SK-N-SH (cell line): ENCODE measurements at regions not wholly inside any gene's neighbourhood (a gene's known extent, or its start where the extent isn't known, plus 50 kb on each side); places are given as distances from the start of the nearest gene placed in this dataset.

Experiments
- CTCF ChIA-PET: fragments of 300-600, 350-600 bp; formaldehyde crosslinking; extraction: SDS; loops from one replicate; lab custom pipeline; 2021; lab: Yijun Ruan, JAX
- POLR2A ChIA-PET: fragments of 350-600 bp; sonication (Branson Sonifier 250); formaldehyde crosslinking; extraction: SDS; loops from one replicate; lab custom pipeline; 2020; ENCODE audit warnings: antibody characterized with exemption, inconsistent platforms; lab: Yijun Ruan, JAX
- DNase-seq: peaks from one replicate; pipeline ENCODE4 v3.0.0; 2012
- H2AFZ ChIP-seq: fragments of 200-600 bp; sonication (generic); 2 replicates; pipeline ENCODE4 v1.8.1; 2016; ENCODE audit warnings: antibody characterized with exemption, mild to moderate bottlenecking, low read depth
- H3F3A ChIP-seq: fragments of 200-600 bp; sonication (generic); replicated peaks from 2 replicates; pipeline ENCODE3; 2016; ENCODE audit warnings: antibody characterized with exemption, mild to moderate bottlenecking; ENCODE audit not compliant: insufficient read depth
- H3K27ac ChIP-seq, 2 experiments: fragments of 200-500 bp in 1 of 2; fragments of 200-600 bp in 1 of 2; sonication (Bioruptor generic) in 1 of 2; sonication (generic), shearing (Covaris generic) in 1 of 2; 2 replicates each; pipeline versions ENCODE4 v1.5.1 to v1.6.1; 2014 to 2016; ENCODE audit warnings: low read depth in 2 of 2, inconsistent platforms in 1 of 2, low read length in 1 of 2, mild to moderate bottlenecking in 1 of 2, mixed read lengths in 1 of 2
- H3K27me3 ChIP-seq: fragments of 200-600 bp; sonication (generic), shearing (Covaris generic); 2 replicates; pipeline ENCODE4 v1.6.1; 2016; ENCODE audit warnings: mixed run types; ENCODE audit not compliant: insufficient read depth
- H3K36me3 ChIP-seq, 2 experiments: fragments of 200-500 bp in 1 of 2; fragments of 200-600 bp in 1 of 2; sonication (Bioruptor generic) in 1 of 2; sonication (generic) in 1 of 2; replicated peaks in 1 of 2; 2 replicates each; pipeline versions ENCODE3 to v1.5.1; 2014 to 2016; ENCODE audit warnings: low read length in 1 of 2, mild to moderate bottlenecking in 1 of 2; ENCODE audit not compliant: insufficient read depth in 2 of 2, control insufficient read depth in 1 of 2
- H3K4me1 ChIP-seq, 2 experiments: fragments of 200-500 bp in 1 of 2; fragments of 200-600 bp in 1 of 2; sonication (Bioruptor generic) in 1 of 2; sonication (generic), shearing (Covaris generic) in 1 of 2; 2 replicates each; pipeline versions ENCODE4 v1.5.1 to v1.6.1; 2014 to 2016; ENCODE audit warnings: low read depth in 1 of 2, low read length in 1 of 2, mixed run types in 1 of 2; ENCODE audit not compliant: insufficient read depth in 2 of 2, control insufficient read depth in 1 of 2
- H3K4me2 ChIP-seq: fragments of 200-600 bp; sonication (generic), shearing (Covaris generic); 2 replicates; pipeline ENCODE4 v1.6.1; 2017; ENCODE audit warnings: mixed run types
- H3K4me3 ChIP-seq, 2 experiments: fragments of 200-500 bp in 1 of 2; fragments of 200-600 bp in 1 of 2; sonication (Bioruptor generic) in 1 of 2; sonication (generic), shearing (Covaris generic) in 1 of 2; 2 replicates each; pipeline versions ENCODE4 v1.5.1 to v1.8.1; 2014 to 2016; ENCODE audit warnings: low read depth in 2 of 2, inconsistent platforms in 1 of 2, low read length in 1 of 2, mild to moderate bottlenecking in 1 of 2, mixed read lengths in 1 of 2, moderate library complexity in 1 of 2
- H3K79me2 ChIP-seq: fragments of 200-600 bp; sonication (generic); 2 replicates; pipeline ENCODE4 v1.8.1; 2017; ENCODE audit warnings: mild to moderate bottlenecking; ENCODE audit not compliant: insufficient read depth
- H3K9ac ChIP-seq: fragments of 200-600 bp; sonication (generic); 2 replicates; pipeline ENCODE4 v1.6.1; 2017; ENCODE audit warnings: mixed run types
- H3K9me2 ChIP-seq: fragments of 200-600 bp; sonication (generic); 2 replicates; pipeline ENCODE4 v1.6.1; 2017; ENCODE audit warnings: mixed run types
- H3K9me3 ChIP-seq: fragments of 200-600 bp; sonication (generic); 2 replicates; pipeline ENCODE4 v1.6.1; 2017; ENCODE audit warnings: mixed run types, mild to moderate bottlenecking, moderate library complexity
- H4K20me1 ChIP-seq: fragments of 200-600 bp; sonication (generic); 2 replicates; pipeline ENCODE4 v1.6.1; 2017; ENCODE audit warnings: mild to moderate bottlenecking, mixed run types; ENCODE audit not compliant: insufficient read depth
- CHD2 ChIP-seq: fragments of 150-350 bp; IDR thresholded peaks from 2 replicates; pipeline ENCODE4 v1.6.1; 2018; ENCODE audit warnings: low read length; ENCODE audit not compliant: partially characterized antibody
- CTCF ChIP-seq: fragments of 200-600 bp; sonication (generic); IDR thresholded peaks from 2 replicates; pipeline ENCODE4 v1.6.1; 2017; ENCODE audit warnings: antibody characterized with exemption, mild to moderate bottlenecking, moderate library complexity
- ELF1 ChIP-seq: IDR thresholded peaks from 2 replicates; pipeline ENCODE4 v1.4.0; 2012
- EP300 ChIP-seq, 2 experiments: IDR thresholded peaks; 2 replicates each; pipeline versions ENCODE4 v1.4.0 to v1.6.1; 2012; ENCODE audit warnings: borderline replicate concordance in 1 of 2, low read depth in 1 of 2, low read length in 1 of 2
- FOSL2 ChIP-seq: IDR thresholded peaks from 2 replicates; pipeline ENCODE4 v1.4.0; 2012; ENCODE audit warnings: low read depth, mild to moderate bottlenecking, moderate library complexity, borderline replicate concordance
- FOXM1 ChIP-seq: IDR thresholded peaks from 2 replicates; pipeline ENCODE4 v1.4.0; 2012; ENCODE audit warnings: low read depth, mild to moderate bottlenecking
- GABPA ChIP-seq: IDR thresholded peaks from 2 replicates; pipeline ENCODE4 v1.4.0; 2012; ENCODE audit warnings: low read depth, mild to moderate bottlenecking
- IRF3 ChIP-seq: fragments of 150-350 bp; IDR thresholded peaks from 2 replicates; pipeline ENCODE4 v1.6.1; 2016; ENCODE audit warnings: mild to moderate bottlenecking, low read depth, low read length
- JUND ChIP-seq: IDR thresholded peaks from 2 replicates; pipeline ENCODE4 v1.4.0; 2012
- MAX ChIP-seq: IDR thresholded peaks from 2 replicates; pipeline ENCODE4 v1.4.0; 2012; ENCODE audit warnings: low read depth
- MXI1 ChIP-seq: IDR thresholded peaks from 2 replicates; pipeline ENCODE4 v1.6.1; 2012; ENCODE audit warnings: mild to moderate bottlenecking, low read depth, low read length, improper control_type of control experiment
- NFIC ChIP-seq: IDR thresholded peaks from 2 replicates; pipeline ENCODE4 v1.4.0; 2012; ENCODE audit warnings: borderline replicate concordance
- NRF1 ChIP-seq: IDR thresholded peaks from 2 replicates; pipeline ENCODE4 v1.6.1; 2012; ENCODE audit warnings: low read depth, mild to moderate bottlenecking, low read length
- PBX3 ChIP-seq: IDR thresholded peaks from 2 replicates; pipeline ENCODE4; 2012
- RAD21 ChIP-seq: IDR thresholded peaks from 2 replicates; pipeline ENCODE4 v1.6.1; 2012; ENCODE audit warnings: mild to moderate bottlenecking, low read length
- RCOR1 ChIP-seq: fragments of 150-350 bp; IDR thresholded peaks from 2 replicates; pipeline ENCODE4 v1.6.1; 2017; ENCODE audit warnings: antibody characterized with exemption, low read length
- RFX5 ChIP-seq: IDR thresholded peaks from 2 replicates; pipeline ENCODE4 v1.6.1; 2012; ENCODE audit warnings: mild to moderate bottlenecking, improper control_type of control experiment, low read length
- SIN3A ChIP-seq: IDR thresholded peaks from 2 replicates; pipeline ENCODE4 v1.6.1; 2012; ENCODE audit warnings: low read depth, mild to moderate bottlenecking, low read length, moderate library complexity, borderline replicate concordance
- SMC3 ChIP-seq: IDR thresholded peaks from 2 replicates; pipeline ENCODE4 v1.6.1; 2012; ENCODE audit warnings: low read depth, low read length, improper control_type of control experiment
- TAF1 ChIP-seq: IDR thresholded peaks from 2 replicates; pipeline ENCODE4 v1.6.1; 2012; ENCODE audit warnings: low read depth, mild to moderate bottlenecking, low read length, moderate library complexity, borderline replicate concordance
- TCF12 ChIP-seq: IDR thresholded peaks from 2 replicates; pipeline ENCODE4 v1.4.0; 2012
- TEAD4 ChIP-seq: IDR thresholded peaks from 2 replicates; pipeline ENCODE4 v1.4.0; 2012; ENCODE audit warnings: mild to moderate bottlenecking, borderline replicate concordance; ENCODE audit not compliant: insufficient read depth
- YY1 ChIP-seq: IDR thresholded peaks from 2 replicates; pipeline ENCODE4 v1.4.0; 2012; ENCODE audit warnings: low read depth, mild to moderate bottlenecking
- WGBS: methylation state at CpG from one replicate; pipeline ENCODE4 v1.1.6; 2017; ENCODE audit warnings: low lambda C conversion rate; 5-methylcytosine and 5-hydroxymethylcytosine counted together

GRCh38 chr12:61998791-61999190, 261.4 kb upstream of the USP15 start:
- Histone ChIP-seq H3K9me3 (no peaks in the 10 kb centered on the region), H3K79me2 (no peaks in the 10 kb centered on the region), H2AFZ (no peak overlapping the region), H3F3A (no peaks in the 10 kb centered on the region), H3K4me1 (0 out of 4 replicates have a peak, but pooled peaks cover 0 to 3% of the 10 kb centered on the region in 2 experiments), H3K36me3 (no peaks in the 10 kb centered on the region), H3K9ac (no peak overlapping the region), H3K9me2 (no peaks in the 10 kb centered on the region), H3K27ac (no peak overlapping the region), H4K20me1 (no peaks in the 10 kb centered on the region), H3K4me3 (no peak overlapping the region), H3K4me2 (no peak overlapping the region), H3K27me3 (no peaks in the 10 kb centered on the region)
- 0% methylated on average over 2 of the region's 2 CpGs for WGBS
- DNase-seq: no peak
- POLR2A ChIA-PET: no interaction called here
- no peak for TF ChIP-seq CTCF
- TF ChIP-seq SMC3: no peak
- TF ChIP-seq JUND: no peak
- no peak for TF ChIP-seq ELF1
- TF ChIP-seq NFIC: no peak
- TF ChIP-seq SIN3A: no peak
- TF ChIP-seq CHD2: no peak
- TF ChIP-seq MXI1: no peak
- TF ChIP-seq RAD21: no peak
- TF ChIP-seq IRF3: no peak
- no peak for TF ChIP-seq YY1
- no peak for TF ChIP-seq GABPA
- TF ChIP-seq FOSL2: no peak
- TF ChIP-seq RFX5: no peak
- no peak for TF ChIP-seq TAF1
- no peak for TF ChIP-seq MAX
- TF ChIP-seq FOXM1: no peak
- CTCF ChIA-PET: no interaction called here

DNA sequence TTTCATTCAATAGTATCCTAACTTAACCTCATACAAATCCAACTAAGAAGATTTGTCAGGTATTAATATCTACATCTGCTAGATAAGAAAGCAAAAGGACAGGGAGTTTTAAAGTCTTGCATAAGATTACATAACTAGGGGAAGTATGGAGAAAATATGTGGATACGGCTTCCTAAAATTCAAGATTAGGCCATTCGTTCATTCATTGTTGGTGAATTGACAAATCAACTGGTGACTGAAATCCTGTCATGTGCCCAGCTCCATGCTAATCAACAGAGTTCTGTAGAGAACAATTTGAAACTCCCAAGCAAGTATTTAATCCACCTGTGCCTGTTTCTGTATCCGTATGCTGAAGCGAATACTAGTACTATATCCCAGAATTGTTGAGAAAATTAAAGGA, 260.9 kb upstream of the USP15 start:
- no peak for DNase-seq
- ChIA-PET POLR2A (no interaction called here), CTCF (no interaction called here)
- H3K4me1 ChIP-seq: 0 out of 4 replicates have a peak, but pooled peaks cover 0 to 3% of the 10 kb centered on the region in 2 experiments
- no peak overlapping the region for H3K27ac ChIP-seq
- no peak overlapping the region for H2AFZ ChIP-seq
- H3K4me2 ChIP-seq: no peak overlapping the region
- no peaks in the 10 kb centered on the region for H3F3A ChIP-seq
- H3K27me3 ChIP-seq: no peaks in the 10 kb centered on the region
- no peak overlapping the region for H3K9ac ChIP-seq
- H3K36me3 ChIP-seq: no peaks in the 10 kb centered on the region
- no peaks in the 10 kb centered on the region for H3K79me2 ChIP-seq
- no peak overlapping the region for H3K4me3 ChIP-seq
- H3K9me2 ChIP-seq: no peaks in the 10 kb centered on the region
- H4K20me1 ChIP-seq: no peaks in the 10 kb centered on the region
- WGBS: 6% methylated on average over 4 of the region's 4 CpGs
- no peaks in the 10 kb centered on the region for H3K9me3 ChIP-seq
- TF ChIP-seq NFIC (no peak), RCOR1 (no peak), PBX3 (no peak), CTCF (no peak), EP300 (IDR thresholded peaks at IDR 0.05; ENCODE audit: borderline replicate concordance in 1 of 2, low read depth in 1 of 2, low read length in 1 of 2) (no peak), NRF1 (no peak), FOXM1 (no peak), TAF1 (no peak), TCF12 (no peak), JUND (no peak), TEAD4 (no peak), SMC3 (no peak)
